Left colon (tissue), 2 donors: ENCODE measurements at regions not wholly inside any gene's neighbourhood (a gene's known extent, or its start where the extent isn't known, plus 50 kb on each side); places are given as distances from the start of the nearest gene placed in this dataset.
"Not testable (repeated sequence)": the region's sequence is repeated elsewhere in the genome, so short reads cannot be mapped to it uniquely, and the experiment has no call there.

ENCODE experiments used
- ATAC-seq: fragments of 200-7000 bp; cut with Tn5 transposase; one replicate; pipeline ENCODE4 v1.9.1; 2020; ENCODE audit warnings: mild to moderate bottlenecking, moderate library complexity
- DNase-seq, 2 donors: peaks; one replicate each; pipeline ENCODE4 v3.0.0-alpha.2; 2020
- intact Hi-C, 2 donors: fragments of 100-400 bp; cut with DNase I in 1 of 2; cut with micrococcal nuclease in 1 of 2; formaldehyde crosslinking; loops; one replicate each; pipeline versions ENCODE4 v1.11.2 to v1.14.0; 2022; cut with DNase I, micrococcal nuclease
- donor health status: DM: no; HTN: no; CAD: no.
- donor health status: DM: yes; HTN: yes; CAD: no.

DNA sequence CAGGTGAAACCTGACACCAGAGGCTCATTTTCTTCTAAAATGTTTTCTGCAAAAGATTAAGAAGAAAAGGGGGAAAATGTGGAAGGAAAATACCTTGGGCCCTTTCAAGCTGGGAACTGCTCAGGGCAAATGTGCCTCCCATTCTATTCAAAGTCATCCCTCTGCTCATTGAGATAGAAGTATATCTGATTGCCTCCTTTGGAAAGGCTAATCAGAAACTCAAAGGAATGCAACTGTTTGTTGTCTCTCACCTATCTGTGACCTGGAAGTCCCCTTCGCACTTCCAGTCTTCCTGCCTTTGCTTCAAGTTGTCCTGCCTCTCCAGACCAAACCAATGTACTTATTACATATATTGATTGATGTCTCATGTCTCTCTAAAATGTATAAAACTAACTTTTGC is 102.4 kb upstream of the MAP3K4 start:
- DNase-seq, ATAC-seq, intact Hi-C loops: not testable (repeated sequence)

DNA sequence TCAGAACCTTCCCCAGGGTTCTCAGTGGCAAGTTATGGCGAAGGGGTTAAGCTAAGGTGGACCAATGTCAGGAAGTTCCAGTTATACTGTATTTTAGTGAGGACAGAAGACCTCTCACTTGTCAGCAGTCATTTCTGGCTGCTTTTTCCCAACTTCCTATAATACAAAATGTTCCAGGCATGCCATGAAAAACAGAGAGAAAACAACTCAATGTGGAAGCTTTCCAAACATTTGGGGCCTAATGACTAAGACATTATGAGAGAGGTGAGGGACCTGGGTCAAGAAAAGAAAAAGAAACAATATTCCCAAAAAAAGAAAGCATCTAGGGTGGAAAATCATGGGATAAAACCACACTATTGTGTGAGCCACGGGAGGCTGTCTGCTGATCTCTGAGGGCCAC is 99.9 kb upstream of the MAP3K4 start:
- DNase-seq (no peak), ATAC-seq (no peak)
- intact Hi-C loops = no loop called here

DNA sequence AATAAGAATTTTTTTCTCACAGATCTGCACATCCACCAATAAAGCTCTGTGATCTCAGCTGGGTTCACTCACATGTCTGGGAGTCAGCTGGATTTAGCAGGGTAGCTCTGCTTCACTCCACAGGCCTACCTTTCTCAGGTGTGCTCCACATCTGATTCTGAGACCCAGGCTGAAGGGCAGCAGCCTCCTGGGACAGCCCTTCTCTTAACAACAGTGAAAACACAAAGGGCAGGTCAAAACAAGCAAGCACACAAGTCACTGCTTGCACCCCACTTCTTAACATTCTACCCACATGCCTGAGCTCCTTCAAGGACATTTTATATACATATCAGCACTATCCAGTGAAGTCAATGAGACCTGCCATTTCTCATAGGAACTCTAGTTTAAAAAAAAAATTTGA is 96.0 kb upstream of the MAP3K4 start:
- intact Hi-C loops = no loop called here
- ATAC-seq = no peak

DNA sequence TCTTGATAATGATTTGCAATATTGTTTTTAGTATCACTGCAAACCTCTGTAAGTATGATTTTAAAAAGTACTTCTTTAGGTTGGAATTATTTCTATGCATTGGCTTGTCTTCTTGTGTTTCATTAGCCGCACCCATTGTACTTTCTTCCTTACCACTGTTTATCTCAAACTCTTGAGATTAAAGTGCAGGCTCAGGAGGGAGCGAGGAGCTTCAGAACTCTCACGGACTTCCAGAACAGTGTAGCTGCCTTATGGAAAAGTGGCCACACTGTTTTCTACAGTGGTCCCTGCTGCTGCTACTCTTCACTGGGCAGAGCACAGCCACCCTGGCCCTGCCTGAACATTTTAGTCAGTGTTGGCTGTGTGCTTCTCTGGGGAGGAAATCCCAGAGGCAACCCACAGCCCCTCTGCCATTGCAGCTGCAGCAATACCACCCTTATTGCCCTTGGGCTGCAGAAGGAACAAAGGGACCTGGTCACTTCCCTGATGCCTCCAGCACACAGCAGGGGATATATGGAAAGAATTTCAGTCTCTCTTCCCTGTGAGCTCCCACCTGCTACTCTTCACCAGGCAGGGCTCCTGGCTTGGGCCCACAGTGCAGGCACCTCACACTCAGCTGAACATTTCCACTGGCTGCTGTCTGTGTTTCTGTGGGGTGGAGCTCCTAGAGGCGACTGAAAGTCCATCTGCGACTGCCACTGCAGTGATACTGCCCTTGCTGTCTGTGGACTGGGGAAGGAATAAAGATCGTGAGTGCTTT is 91.7 kb upstream of the MAP3K4 start:
- intact Hi-C loops = no loop called here
- no peak for DNase-seq
- ATAC-seq = no peak

More for the DNA sequence above, 96.0 kb upstream of the MAP3K4 start:
- no peak for DNase-seq

DNA sequence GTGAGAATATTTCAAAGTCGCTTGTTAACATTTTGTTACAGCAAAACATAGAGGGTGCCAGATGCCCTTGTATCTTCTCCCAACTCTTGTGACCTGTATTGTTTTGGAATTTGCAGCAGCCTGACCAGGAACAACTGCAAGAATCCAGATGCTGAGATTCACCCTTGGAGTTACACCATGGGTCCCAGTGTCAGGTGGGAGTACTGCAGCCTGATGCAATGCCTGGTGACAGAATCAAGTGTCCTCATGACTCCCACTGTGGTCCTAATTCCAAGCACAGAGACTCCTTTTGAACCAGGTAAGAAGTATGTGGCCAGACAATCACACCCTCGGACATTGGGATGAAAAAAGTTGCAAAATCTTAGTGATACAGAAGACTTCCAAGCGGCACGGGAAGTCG is 79.6 kb upstream of the MAP3K4 start:
- intact Hi-C loops = no loop called here
- ATAC-seq = no peak
- no peak for DNase-seq

DNA sequence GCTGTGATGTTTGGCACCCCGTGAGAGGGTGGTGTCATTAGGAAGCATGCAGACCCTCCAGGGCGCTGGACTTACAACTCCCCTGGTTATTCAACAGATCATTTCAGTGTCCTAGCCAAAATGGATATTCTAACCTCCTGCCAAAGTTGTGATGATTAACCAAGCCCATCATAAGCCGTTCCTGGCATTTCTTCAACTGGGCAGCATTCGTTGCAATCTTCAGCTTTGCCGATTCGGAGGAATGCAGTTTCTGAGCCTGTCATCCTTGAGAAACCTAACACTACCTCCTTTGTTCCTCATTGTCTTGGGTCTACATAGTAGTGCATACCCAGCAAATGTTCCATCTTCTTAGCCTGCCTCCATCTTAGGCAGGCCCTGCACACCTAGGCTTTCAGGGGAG is 79.2 kb upstream of the MAP3K4 start:
- ATAC-seq = no peak
- intact Hi-C loops = no loop called here
- no peak for DNase-seq

DNA sequence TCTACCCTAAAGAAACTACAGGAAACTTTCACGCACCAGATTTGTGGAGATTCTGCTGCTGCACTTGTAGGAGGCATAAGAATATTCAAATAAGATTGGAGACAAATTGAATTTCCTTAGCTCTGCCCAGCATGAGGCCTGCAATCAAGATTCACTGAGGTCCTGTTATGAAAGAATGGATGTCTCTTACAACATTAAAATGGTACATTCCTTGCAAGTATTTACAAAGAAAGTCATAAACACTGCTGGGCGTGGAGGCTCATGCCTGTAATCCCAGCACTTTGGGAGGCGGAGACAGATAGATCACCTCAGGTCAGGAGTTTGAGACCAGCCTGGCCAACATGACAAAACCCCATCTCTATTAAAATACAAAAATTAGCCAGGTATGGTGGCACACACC is 74.0 kb upstream of the MAP3K4 start:
- DNase-seq = no peak
- peak; percentile 39 for ATAC-seq
- intact Hi-C loops = no loop called here

DNA sequence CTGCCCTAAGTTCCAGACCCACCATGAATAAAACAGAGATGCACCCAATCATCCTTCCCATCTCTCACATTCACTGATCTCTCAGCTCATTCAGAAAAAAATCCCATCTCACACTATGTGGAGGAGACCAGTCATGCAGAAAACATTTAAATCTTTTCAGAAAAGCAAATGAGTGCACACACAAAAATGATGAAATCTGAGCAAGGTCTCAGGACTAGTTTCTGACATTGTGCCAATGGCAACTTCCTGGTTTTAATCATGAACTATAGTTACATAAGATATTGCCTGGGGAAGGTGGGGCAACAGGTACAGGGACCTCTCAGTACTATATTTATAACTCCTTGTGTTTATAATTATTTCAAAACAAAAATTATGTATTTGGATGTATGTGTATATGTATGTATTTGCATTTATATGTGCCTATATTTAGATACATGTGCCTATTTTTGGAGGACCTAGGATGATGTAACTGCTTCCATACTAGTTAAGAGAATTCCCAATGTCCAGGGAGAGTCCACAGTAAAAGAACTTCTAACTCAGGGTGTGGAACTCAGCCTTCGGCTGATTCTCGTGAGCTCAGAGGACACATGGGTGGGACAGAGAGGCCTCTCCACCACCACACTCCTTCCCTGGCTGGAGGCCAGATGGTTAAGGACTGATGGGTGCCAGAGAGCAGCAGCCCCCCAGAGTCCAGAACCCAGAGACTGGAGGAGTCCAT is 71.7 kb upstream of the MAP3K4 start:
- intact Hi-C loops = no loop called here
- ATAC-seq (peak; percentile 67), DNase-seq (no peak)

DNA sequence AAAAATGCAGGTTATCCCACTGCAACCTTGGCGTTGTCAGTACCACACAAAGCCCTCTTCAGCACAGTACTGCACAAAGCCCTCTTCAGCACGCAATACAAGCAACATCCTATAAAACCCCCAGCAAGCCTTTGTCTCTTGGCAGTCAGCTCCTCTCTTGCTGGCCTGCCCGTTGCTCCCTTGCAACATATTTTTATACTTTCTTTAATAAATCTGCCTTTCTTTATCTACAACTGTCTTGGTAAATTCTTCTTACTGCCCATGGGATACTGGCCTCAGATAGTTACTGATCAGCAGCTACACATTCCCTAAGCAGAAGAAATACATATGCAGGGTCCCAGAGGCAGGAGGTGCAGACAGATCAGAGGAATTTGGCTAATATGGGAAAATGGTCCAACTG is 70.5 kb upstream of the MAP3K4 start:
- intact Hi-C loops = no loop called here

DNA sequence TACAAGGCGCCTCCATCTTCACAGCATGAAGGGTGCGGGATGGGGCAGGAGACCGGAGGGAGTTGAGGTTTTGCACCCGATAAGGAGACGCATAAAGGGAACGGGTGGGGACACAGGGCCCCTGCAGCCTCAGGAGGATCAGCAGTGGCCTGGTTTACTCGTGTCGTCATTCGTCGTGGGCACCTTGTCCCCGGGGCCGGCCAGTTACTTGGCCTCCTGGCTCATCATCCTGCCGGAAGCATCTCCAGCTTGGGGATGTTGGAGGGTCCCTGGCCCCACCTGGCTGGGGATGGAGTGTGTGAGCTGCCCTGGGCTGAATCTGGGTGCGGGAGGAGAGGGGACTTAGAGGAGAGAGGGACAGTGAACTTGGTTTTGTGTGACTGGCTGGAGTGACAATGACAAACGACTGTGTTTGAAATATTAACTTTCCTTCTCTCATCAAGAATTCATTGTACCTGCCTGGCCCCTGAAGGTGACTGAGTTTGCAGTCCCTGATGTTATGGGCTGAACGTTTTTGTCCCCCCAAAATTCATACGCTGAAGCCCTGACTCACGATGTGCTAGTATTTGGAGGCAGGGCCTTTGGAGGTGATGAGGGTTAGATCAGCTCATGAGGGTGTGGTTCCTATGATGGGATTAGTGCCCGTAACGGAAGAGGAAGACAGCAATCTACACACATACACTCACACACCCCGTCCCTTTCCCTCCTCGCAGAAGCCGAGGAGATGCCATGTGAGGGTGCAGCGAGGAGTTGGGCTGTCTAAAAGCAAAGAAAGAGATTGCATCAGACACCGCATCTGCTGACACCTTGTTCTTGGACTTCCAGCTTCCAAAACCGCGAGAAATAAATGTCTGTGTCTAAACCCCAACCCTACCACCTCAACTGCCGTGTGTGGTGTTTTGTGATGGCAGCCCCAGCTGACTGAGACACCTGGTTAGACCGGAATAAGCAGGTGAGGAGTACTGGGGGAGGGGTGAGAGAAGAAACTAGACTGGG is 65.0 kb upstream of the MAP3K4 start:
- DNase-seq (no peak), ATAC-seq (no peak)
- intact Hi-C loops = loop anchor here in 1 of 2 donors (5.0 kb wide), 1 partner anchor 446 kb away; no protein-coding TSS in a partner anchor

More for the DNA sequence above, 70.5 kb upstream of the MAP3K4 start:
- ATAC-seq (no peak), DNase-seq (no peak)

DNA sequence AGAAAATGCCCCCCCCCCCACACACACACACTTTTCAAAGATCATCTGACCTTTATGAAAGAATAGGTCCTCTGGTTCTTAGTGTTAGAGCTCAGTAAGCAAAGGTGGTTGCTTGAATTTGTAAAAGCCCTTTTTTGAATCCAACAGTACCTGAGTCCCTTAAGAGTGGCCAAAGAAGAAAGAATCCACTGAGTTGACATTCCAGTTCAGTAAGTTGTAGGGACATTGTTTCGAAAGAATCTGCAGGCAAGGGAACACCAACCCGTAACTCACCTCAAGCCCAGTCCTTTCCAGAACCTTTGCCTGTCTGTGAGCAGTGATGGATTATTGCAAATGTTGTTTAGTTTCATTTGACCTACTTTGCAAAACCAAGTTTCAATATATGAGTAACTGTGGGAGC is 64.2 kb upstream of the MAP3K4 start:
- ATAC-seq (no peak), DNase-seq (no peak)
- intact Hi-C loops = loop anchor here in 1 of 2 donors (5.0 kb wide), 1 partner anchor 445 kb away; no protein-coding TSS in a partner anchor

DNA sequence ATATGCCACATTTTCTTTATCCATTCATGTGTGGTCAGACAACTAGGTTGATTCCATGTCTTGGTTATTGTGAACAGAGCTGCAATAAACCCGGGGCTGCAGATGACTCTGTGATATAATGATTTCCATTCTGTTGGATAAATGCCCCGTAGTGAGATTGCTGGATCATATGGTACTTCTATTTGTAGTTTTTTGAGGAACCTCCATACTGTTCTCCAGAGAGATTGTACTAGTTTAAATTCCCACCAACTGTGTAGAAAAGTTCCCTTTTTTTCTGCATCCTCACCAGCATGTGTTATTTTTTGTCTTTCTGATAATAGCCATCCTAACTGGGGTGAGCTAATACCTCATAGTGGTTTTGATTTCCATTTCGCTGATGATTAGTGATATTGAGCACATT is 62.2 kb upstream of the MAP3K4 start:
- ATAC-seq = no peak
- DNase-seq = no peak
- intact Hi-C loops = loop anchor here in 1 of 2 donors (5.0 kb wide), 1 partner anchor 443 kb away; no protein-coding TSS in a partner anchor

DNA sequence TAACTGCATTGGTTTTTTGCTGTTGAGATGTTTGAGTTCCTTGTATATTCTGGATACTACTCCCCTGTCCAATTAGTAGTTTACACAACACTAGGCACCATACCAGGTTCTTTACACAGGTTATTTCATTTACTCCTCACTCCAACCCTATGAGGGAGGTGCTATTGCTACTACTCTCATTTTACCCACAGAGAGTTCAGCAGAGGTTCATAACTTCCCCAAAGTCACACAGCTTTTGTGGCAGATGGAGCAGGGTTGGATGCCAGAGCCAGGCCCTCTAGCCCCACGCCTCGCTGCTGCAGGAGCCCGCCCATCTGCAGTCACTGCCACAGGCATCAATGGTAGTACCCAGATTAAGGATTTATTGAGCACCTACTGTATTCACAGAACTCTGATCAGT is 61.7 kb upstream of the MAP3K4 start:
- DNase-seq (no peak), ATAC-seq (no peak)
- intact Hi-C loops = loop anchor here (5.0 to 10.0 kb wide), 3 partner anchors 65 to 445 kb away; partner anchors contain the start of gene MAP3K4 (in 1 of the 2)

DNA sequence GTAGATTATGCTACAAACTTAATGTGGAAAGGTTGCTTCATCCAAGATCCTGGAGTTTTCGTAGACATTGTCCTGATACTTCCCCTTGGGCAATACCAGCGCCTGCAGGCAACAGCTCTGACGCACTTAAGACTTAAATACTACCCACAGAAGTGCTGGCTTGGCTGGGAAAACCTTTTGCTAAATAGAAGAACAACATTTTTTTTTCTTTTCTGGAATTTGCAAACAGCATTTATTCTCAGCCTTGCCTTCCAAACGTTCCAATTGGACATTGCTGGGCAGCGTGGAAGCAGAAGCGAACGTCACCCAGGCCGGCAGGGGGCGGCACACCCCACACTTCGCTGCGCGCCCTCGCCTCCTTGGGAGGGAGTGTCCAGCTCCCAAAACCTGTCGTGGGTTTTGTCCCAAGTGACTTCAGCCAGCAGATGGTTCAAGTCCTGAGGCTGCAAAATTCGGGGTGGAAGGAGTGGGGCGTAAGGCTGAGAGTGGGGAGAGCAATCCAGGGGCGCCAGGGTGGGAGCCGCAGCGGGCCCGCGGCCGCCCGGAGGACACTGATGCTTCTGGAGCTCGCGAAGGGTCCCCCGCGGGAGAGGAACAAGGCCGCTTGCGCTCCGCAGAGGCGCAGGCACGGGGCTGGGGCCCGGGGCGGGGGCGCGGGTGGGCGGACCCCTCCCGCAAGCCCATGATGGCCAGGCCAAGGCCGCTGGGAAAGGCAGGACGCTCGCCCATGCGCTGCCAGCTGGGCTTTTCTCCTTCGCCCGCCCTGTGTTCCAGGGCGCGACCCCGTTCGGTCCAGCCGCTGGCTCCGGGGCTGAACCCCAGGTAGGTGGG is 60.8 kb upstream of the MAP3K4 start:
- DNase-seq (peak; percentile 47 to 71), ATAC-seq (peak; percentile 92)
- intact Hi-C loops = loop anchor here (10.0 kb wide), 2 partner anchors 64 to 444 kb away; partner anchors contain the start of gene MAP3K4 (in 1 of the 2)

DNA sequence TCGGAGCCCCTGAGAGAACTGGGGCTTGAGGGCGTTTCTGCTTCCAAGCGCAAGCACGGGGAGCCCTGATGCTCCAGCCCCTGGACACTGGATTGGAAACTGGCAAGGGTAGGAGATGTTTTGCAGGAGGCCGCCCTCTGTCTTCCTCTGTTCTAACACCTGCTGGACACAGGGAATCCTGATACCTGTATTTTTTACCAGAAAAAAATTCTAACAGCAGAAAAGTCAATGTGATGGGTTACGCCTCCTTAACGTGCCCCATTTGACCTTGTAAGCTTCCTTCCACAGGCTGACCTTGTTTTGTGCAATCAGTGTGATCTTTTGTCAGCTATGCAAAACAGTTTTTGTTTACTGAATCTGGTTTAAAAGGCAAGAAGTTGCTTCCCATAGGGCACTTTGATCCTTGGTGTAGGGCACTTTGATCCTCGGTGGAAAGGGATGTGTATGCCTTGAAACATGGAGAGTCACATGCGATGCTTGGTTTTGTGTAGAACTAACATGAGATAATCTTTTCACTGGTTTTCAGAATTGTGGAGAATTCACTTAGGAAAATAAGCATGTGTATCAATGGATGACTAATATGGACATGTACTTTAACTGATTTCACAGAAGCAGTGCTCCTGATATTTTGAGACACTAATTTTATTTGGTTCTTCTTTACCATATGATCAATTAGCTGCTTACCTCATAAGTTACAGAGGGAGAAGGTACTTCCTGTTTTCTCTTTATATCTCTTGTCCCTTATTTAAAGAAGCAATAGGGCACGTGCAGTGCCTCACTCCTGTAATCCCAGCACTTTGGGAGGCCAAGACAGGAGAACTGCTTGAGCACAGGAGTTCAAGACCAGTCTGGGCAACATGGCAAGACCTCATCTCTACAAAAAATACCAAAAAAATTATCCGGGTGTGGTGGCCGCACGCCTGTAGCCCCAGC is 59.9 kb upstream of the MAP3K4 start:
- DNase-seq (no peak), ATAC-seq (no peak)
- intact Hi-C loops = loop anchor here (10.0 kb wide), 2 partner anchors 63 to 443 kb away; partner anchors contain the start of gene MAP3K4 (in 1 of the 2)

DNA sequence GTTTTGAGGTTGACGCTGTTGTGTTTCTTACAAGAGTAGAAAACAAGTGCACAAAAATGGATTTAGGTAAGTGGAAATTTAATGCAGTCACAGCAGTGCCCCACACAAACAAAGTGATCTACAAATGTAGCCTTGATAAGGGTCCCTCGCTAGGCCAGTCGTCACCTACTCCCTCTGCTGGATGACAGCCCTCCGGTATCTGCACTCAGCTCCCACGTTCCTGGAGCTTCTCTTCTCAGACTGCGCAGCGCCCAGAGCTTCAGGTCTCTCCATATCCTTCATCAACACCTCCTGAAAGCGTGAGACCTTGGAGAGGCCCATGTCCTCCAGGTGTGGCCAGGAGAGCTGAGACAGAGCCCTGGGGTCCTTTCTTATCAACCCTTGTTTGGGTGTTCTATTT is 58.3 kb upstream of the MAP3K4 start:
- no peak for ATAC-seq
- intact Hi-C loops = loop anchor here (10.0 kb wide), 2 partner anchors 62 to 442 kb away; partner anchors contain the start of gene MAP3K4 (in 1 of the 2)
- DNase-seq = no peak

DNA sequence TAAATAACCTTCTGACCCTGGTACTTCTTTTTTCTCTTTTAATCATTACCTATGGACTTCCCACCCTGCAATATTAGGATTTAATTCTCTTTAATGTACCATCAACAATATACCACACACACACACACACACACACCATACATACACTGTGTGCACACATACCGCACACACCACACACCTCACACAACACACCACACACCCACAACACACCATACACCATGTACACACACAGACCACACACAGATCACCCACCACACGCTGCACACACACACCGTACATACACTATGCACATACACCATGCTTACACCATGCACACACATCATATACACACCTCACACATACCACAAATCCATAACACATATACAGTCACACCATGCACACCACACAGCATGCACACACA is 57.4 kb upstream of the MAP3K4 start:
- intact Hi-C loops = loop anchor here (10.0 kb wide), 2 partner anchors 61 to 441 kb away; partner anchors contain the start of gene MAP3K4 (in 1 of the 2)
- no peak for ATAC-seq
- no peak for DNase-seq
